HepG2 (cell line): ENCODE measurements at regions not wholly inside any gene's neighbourhood (a gene's known extent, or its start where the extent isn't known, plus 50 kb on each side); places are given as distances from the start of the nearest gene placed in this dataset.

ENCODE experiments used
- DNMT1 ChIP-seq: sonication (generic); formaldehyde crosslinking; IDR thresholded peaks from 2 replicates; pipeline ENCODE4 v1.5.1; 2020; ENCODE audit warnings: mild to moderate bottlenecking, missing genetic modification reagents
- HIVEP1 ChIP-seq: sonication (generic); formaldehyde crosslinking; IDR thresholded peaks from 2 replicates; pipeline ENCODE4 v1.4.0; 2020; ENCODE audit warnings: mild to moderate bottlenecking, missing genetic modification reagents
- HMG20B ChIP-seq: conservative IDR thresholded peaks from 2 replicates; pipeline ENCODE4 v1.6.1; 2016; ENCODE audit warnings: missing genetic modification reagents, missing compliant biosample characterization
- HMGA1 ChIP-seq: sonication (generic); formaldehyde crosslinking; conservative IDR thresholded peaks from 2 replicates; pipeline ENCODE4 v1.4.0; 2020; ENCODE audit warnings: missing genetic modification reagents
- KDM6A ChIP-seq: IDR thresholded peaks from 2 replicates; pipeline ENCODE4 v1.6.1; 2016; ENCODE audit warnings: low read depth
- POLR2A ChIP-seq, 2 experiments: IDR thresholded peaks; 2 replicates each; pipeline ENCODE4 v1.6.1; 2011; ENCODE audit warnings: low read depth in 2 of 2, low read length in 2 of 2, mild to moderate bottlenecking in 1 of 2, moderate library complexity in 1 of 2; ENCODE audit not compliant: insufficient read depth in 1 of 2
- PRMT3 ChIP-seq: sonication (generic); formaldehyde crosslinking; IDR thresholded peaks from 2 replicates; pipeline ENCODE4 v1.8.1; 2022; ENCODE audit warnings: low read depth, mild to moderate bottlenecking, moderate library complexity, missing genetic modification reagents, borderline replicate concordance
- XRCC5 ChIP-seq: fragments of 200-400 bp; formaldehyde crosslinking; optimal IDR thresholded peaks from 2 replicates; pipeline ENCODE3; 2017; ENCODE audit warnings: mild to moderate bottlenecking, low read length
- ZNF234 ChIP-seq: sonication (generic); formaldehyde crosslinking; conservative IDR thresholded peaks from 2 replicates; pipeline ENCODE4 v1.5.1; 2020; ENCODE audit warnings: mild to moderate bottlenecking, missing genetic modification reagents
- ZNF670 ChIP-seq: sonication (generic); formaldehyde crosslinking; IDR thresholded peaks from 2 replicates; pipeline ENCODE4 v1.8.0; 2022; ENCODE audit warnings: mild to moderate bottlenecking, missing genetic modification reagents, borderline replicate concordance
- ZSCAN29 ChIP-seq: sonication (generic); formaldehyde crosslinking; conservative IDR thresholded peaks from 2 replicates; pipeline ENCODE4 v1.4.0; 2020; ENCODE audit warnings: mild to moderate bottlenecking, missing genetic modification reagents
- TF ChIP-seq, protein P1 (sequence below), 2 experiments: fragments of 450-650 bp in 1 of 2; sonication (generic) in 1 of 2; formaldehyde crosslinking in 1 of 2; IDR thresholded peaks; 2 replicates each; pipeline versions ENCODE4 v1.6.1 to v1.8.0; 2016 to 2022; ENCODE audit warnings: antibody characterized with exemption in 1 of 2, mild to moderate bottlenecking in 1 of 2, missing genetic modification reagents in 1 of 2
- TF ChIP-seq, protein P2 (sequence below): sonication (generic); formaldehyde crosslinking; IDR thresholded peaks from 2 replicates; pipeline ENCODE4 v1.5.0; 2020; ENCODE audit warnings: mild to moderate bottlenecking, missing genetic modification reagents, moderate library complexity
- TF ChIP-seq, protein P3 (sequence below): sonication (generic); formaldehyde crosslinking; IDR thresholded peaks from 2 replicates; pipeline ENCODE4 v1.4.0; 2020; ENCODE audit warnings: mild to moderate bottlenecking, missing genetic modification reagents

DNA sequence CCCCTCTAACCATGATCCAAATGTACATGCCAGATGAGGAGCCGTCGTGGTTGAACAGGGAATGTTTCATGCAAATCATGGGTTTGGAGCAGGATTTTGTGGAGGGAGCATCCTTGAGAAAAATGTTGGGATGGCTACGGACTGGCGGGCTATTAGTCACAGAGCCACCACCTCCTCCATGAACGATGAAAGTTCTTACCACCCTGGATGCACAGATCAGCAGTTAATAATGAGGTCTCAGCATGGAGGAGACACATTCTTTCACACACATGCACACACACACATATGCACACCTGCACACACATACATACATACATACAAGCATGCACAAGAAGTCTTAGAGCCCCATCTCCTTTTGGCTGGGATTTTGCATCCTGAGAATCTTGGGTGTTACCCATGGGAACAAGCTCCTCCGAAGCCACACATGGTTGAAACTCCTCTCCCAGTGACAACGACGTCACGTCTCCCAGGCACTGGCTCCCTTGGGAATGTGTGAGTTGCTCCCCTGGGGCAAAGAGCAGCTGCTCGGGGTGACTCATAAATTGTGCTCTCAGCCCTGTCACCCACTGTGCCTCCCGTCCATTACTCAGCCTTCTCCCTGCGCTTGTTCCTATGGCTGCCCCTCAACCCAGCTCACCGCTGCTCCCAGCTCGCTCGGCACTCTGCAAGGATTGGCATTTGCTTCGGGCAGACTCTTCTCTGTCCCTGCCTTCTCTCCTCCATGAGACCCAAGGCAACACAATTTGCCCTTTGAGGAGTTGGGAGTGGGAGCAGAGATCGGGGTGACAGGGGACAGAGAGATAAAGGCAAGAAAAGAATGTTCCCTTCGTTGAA is 344.6 kb downstream of the SOX9 start (continued):
- TF ChIP-seq, protein P1, sequence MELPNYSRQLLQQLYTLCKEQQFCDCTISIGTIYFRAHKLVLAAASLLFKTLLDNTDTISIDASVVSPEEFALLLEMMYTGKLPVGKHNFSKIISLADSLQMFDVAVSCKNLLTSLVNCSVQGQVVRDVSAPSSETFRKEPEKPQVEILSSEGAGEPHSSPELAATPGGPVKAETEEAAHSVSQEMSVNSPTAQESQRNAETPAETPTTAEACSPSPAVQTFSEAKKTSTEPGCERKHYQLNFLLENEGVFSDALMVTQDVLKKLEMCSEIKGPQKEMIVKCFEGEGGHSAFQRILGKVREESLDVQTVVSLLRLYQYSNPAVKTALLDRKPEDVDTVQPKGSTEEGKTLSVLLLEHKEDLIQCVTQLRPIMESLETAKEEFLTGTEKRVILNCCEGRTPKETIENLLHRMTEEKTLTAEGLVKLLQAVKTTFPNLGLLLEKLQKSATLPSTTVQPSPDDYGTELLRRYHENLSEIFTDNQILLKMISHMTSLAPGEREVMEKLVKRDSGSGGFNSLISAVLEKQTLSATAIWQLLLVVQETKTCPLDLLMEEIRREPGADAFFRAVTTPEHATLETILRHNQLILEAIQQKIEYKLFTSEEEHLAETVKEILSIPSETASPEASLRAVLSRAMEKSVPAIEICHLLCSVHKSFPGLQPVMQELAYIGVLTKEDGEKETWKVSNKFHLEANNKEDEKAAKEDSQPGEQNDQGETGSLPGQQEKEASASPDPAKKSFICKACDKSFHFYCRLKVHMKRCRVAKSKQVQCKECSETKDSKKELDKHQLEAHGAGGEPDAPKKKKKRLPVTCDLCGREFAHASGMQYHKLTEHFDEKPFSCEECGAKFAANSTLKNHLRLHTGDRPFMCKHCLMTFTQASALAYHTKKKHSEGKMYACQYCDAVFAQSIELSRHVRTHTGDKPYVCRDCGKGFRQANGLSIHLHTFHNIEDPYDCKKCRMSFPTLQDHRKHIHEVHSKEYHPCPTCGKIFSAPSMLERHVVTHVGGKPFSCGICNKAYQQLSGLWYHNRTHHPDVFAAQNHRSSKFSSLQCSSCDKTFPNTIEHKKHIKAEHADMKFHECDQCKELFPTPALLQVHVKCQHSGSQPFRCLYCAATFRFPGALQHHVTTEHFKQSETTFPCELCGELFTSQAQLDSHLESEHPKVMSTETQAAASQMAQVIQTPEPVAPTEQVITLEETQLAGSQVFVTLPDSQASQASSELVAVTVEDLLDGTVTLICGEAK (IDR thresholded peaks at IDR 0.05): no peak
- TF ChIP-seq, protein P1 (CRISPR knock-in tag; IDR thresholded peaks at IDR 0.05): peak; percentile 23; the same call in 1 of the 2 replicates
- TF ChIP-seq, protein P2, sequence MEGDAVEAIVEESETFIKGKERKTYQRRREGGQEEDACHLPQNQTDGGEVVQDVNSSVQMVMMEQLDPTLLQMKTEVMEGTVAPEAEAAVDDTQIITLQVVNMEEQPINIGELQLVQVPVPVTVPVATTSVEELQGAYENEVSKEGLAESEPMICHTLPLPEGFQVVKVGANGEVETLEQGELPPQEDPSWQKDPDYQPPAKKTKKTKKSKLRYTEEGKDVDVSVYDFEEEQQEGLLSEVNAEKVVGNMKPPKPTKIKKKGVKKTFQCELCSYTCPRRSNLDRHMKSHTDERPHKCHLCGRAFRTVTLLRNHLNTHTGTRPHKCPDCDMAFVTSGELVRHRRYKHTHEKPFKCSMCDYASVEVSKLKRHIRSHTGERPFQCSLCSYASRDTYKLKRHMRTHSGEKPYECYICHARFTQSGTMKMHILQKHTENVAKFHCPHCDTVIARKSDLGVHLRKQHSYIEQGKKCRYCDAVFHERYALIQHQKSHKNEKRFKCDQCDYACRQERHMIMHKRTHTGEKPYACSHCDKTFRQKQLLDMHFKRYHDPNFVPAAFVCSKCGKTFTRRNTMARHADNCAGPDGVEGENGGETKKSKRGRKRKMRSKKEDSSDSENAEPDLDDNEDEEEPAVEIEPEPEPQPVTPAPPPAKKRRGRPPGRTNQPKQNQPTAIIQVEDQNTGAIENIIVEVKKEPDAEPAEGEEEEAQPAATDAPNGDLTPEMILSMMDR: no peak
- TF ChIP-seq DNMT1 (CRISPR knock-in tag): no peak
- no peak for TF ChIP-seq PRMT3 (CRISPR knock-in tag)
- TF ChIP-seq HMGA1: no peak
- peak; percentile 55; the same call in 1 of the 2 replicates for TF ChIP-seq HIVEP1 (CRISPR knock-in tag)
- TF ChIP-seq, protein P3, sequence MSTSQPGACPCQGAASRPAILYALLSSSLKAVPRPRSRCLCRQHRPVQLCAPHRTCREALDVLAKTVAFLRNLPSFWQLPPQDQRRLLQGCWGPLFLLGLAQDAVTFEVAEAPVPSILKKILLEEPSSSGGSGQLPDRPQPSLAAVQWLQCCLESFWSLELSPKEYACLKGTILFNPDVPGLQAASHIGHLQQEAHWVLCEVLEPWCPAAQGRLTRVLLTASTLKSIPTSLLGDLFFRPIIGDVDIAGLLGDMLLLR: peak; percentile 73; the same call in 1 of the 2 replicates
- peak; percentile 89 for TF ChIP-seq ZNF670
- TF ChIP-seq HMG20B (CRISPR knock-in tag): peak; percentile 73; the same call in 1 of the 2 replicates
- TF ChIP-seq ZNF234 (CRISPR knock-in tag): no peak
- no peak for TF ChIP-seq ZSCAN29 (CRISPR knock-in tag)
- peak in 1 of 2 experiments; percentile 48; a peak in 1 of 4 replicates for TF ChIP-seq POLR2A (IDR thresholded peaks at IDR 0.05; ENCODE audit: insufficient read depth in 1 of 2, low read depth in 2 of 2, low read length in 2 of 2)
- TF ChIP-seq XRCC5: peak; percentile 84
- 0 out of 2 replicates have a peak, but pooled peaks have one; percentile 18 for TF ChIP-seq KDM6A (CRISPR knock-in tag)
